MG63 (cell line): ENCODE measurements at regions not wholly inside any gene's neighbourhood (a gene's known extent, or its start where the extent isn't known, plus 50 kb on each side); places are given as distances from the start of the nearest gene placed in this dataset.

Experiments used
- DNase-seq: peaks from one replicate; pipeline ENCODE4 v3.0.0-alpha.2; 2020
- H3K27me3 ChIP-seq: fragments of 250-450 bp; sonication (Bioruptor Pico); 2 replicates; pipeline ENCODE4 v1.5.1; 2020; ENCODE audit warnings: mild to moderate bottlenecking, moderate library complexity
- H3K36me3 ChIP-seq: fragments of 250-450 bp; sonication (Bioruptor Pico); 2 replicates; pipeline ENCODE4 v1.5.1; 2020; ENCODE audit warnings: mild to moderate bottlenecking, moderate library complexity
- H3K4me3 ChIP-seq: fragments of 250-450 bp; sonication (Bioruptor Pico); 2 replicates; pipeline ENCODE4 v1.5.1; 2020; ENCODE audit warnings: mild to moderate bottlenecking, moderate library complexity
- H3K9me3 ChIP-seq: fragments of 250-450 bp; sonication (Bioruptor Pico); 2 replicates; pipeline ENCODE4 v1.5.1; 2020; ENCODE audit warnings: mild to moderate bottlenecking, moderate library complexity

- Histone ChIP-seq H3K9me3 (no peaks in the 10 kb centered on the region), H3K27me3 (no peaks in the 10 kb centered on the region), H3K36me3 (no peaks in the 10 kb centered on the region), H3K4me3 (no peak overlapping the region)
- DNase-seq = no peak
These were observed 478.6 kb upstream of the C9orf72 start for GRCh38 chr9:28051559-28052503.

GRCh38 chr9:28053096-28053777, 480.0 kb upstream of the C9orf72 start:
- no peaks in the 10 kb centered on the region for H3K36me3 ChIP-seq
- H3K4me3 ChIP-seq = no peak overlapping the region
- DNase-seq = no peak
- H3K27me3 ChIP-seq = no peaks in the 10 kb centered on the region
- no peaks in the 10 kb centered on the region for H3K9me3 ChIP-seq

GRCh38 chr9:28056006-28056405, 482.7 kb upstream of the C9orf72 start:
- Histone ChIP-seq H3K9me3 (no peaks in the 10 kb centered on the region), H3K4me3 (no peak overlapping the region), H3K36me3 (no peaks in the 10 kb centered on the region)

GRCh38 chr9:28056466-28056865, 483.2 kb upstream of the C9orf72 start:
- Histone ChIP-seq H3K9me3 (no peaks in the 10 kb centered on the region), H3K4me3 (no peak overlapping the region), H3K27me3 (no peaks in the 10 kb centered on the region), H3K36me3 (no peaks in the 10 kb centered on the region)
- DNase-seq = no peak

More at GRCh38 chr9:28056006-28056405, 482.7 kb upstream of the C9orf72 start:
- no peak for DNase-seq
- H3K27me3 ChIP-seq = no peaks in the 10 kb centered on the region

- H3K4me3 ChIP-seq = no peak overlapping the region
- DNase-seq = no peak
- no peaks in the 10 kb centered on the region for H3K36me3 ChIP-seq
- H3K27me3 ChIP-seq = no peaks in the 10 kb centered on the region
- H3K9me3 ChIP-seq = no peaks in the 10 kb centered on the region
These were observed 485.9 kb upstream of the C9orf72 start for GRCh38 chr9:28059192-28059591.

GRCh38 chr9:28064241-28064815, 491.0 kb upstream of the C9orf72 start:
- Histone ChIP-seq H3K36me3 (no peaks in the 10 kb centered on the region), H3K27me3 (no peaks in the 10 kb centered on the region), H3K4me3 (no peak overlapping the region), H3K9me3 (no peaks in the 10 kb centered on the region)
- no peak for DNase-seq

GRCh38 chr9:28073270-28073669, 500.0 kb upstream of the C9orf72 start:
- H3K9me3 ChIP-seq = no peaks in the 10 kb centered on the region
- no peak overlapping the region for H3K4me3 ChIP-seq
- DNase-seq = no peak
- no peaks in the 10 kb centered on the region for H3K27me3 ChIP-seq
- H3K36me3 ChIP-seq = no peaks in the 10 kb centered on the region

- H3K9me3 ChIP-seq = no peaks in the 10 kb centered on the region
- no peaks in the 10 kb centered on the region for H3K36me3 ChIP-seq
- DNase-seq = no peak
- H3K27me3 ChIP-seq = no peaks in the 10 kb centered on the region
- H3K4me3 ChIP-seq = no peak overlapping the region
These were observed 506.4 kb upstream of the C9orf72 start for GRCh38 chr9:28079677-28080076.

- Histone ChIP-seq H3K27me3 (no peaks in the 10 kb centered on the region), H3K4me3 (no peak overlapping the region), H3K36me3 (no peaks in the 10 kb centered on the region), H3K9me3 (no peaks in the 10 kb centered on the region)
- no peak for DNase-seq
These were observed 509.4 kb upstream of the C9orf72 start for GRCh38 chr9:28082671-28083070.

GRCh38 chr9:28086881-28087280, 513.6 kb upstream of the C9orf72 start:
- Histone ChIP-seq H3K9me3 (no peaks in the 10 kb centered on the region), H3K4me3 (no peak overlapping the region), H3K27me3 (no peaks in the 10 kb centered on the region), H3K36me3 (no peaks in the 10 kb centered on the region)
- DNase-seq = no peak

- no peak for DNase-seq
- no peaks in the 10 kb centered on the region for H3K36me3 ChIP-seq
- H3K27me3 ChIP-seq = no peaks in the 10 kb centered on the region
- no peaks in the 10 kb centered on the region for H3K9me3 ChIP-seq
- H3K4me3 ChIP-seq = no peak overlapping the region
These were observed 520.0 kb upstream of the C9orf72 start for GRCh38 chr9:28092981-28093936.

- no peaks in the 10 kb centered on the region for H3K36me3 ChIP-seq
- DNase-seq = no peak
- no peak overlapping the region for H3K4me3 ChIP-seq
- H3K9me3 ChIP-seq = no peaks in the 10 kb centered on the region
- H3K27me3 ChIP-seq = no peaks in the 10 kb centered on the region
These were observed 528.2 kb upstream of the C9orf72 start for GRCh38 chr9:28101509-28101908.

GRCh38 chr9:28105001-28105400, 531.7 kb upstream of the C9orf72 start:
- H3K9me3 ChIP-seq = no peaks in the 10 kb centered on the region
- no peak overlapping the region for H3K4me3 ChIP-seq
- H3K27me3 ChIP-seq = no peaks in the 10 kb centered on the region
- DNase-seq = no peak
- no peaks in the 10 kb centered on the region for H3K36me3 ChIP-seq

GRCh38 chr9:28120184-28120583, 546.9 kb upstream of the C9orf72 start:
- Histone ChIP-seq H3K27me3 (no peaks in the 10 kb centered on the region), H3K4me3 (no peak overlapping the region)
- DNase-seq = no peak

GRCh38 chr9:28120626-28121025, 547.3 kb upstream of the C9orf72 start:
- H3K27me3 ChIP-seq = no peaks in the 10 kb centered on the region
- no peaks in the 10 kb centered on the region for H3K36me3 ChIP-seq
- no peak overlapping the region for H3K4me3 ChIP-seq
- no peak for DNase-seq
- no peaks in the 10 kb centered on the region for H3K9me3 ChIP-seq

More at GRCh38 chr9:28120184-28120583, 546.9 kb upstream of the C9orf72 start:
- Histone ChIP-seq H3K9me3 (no peaks in the 10 kb centered on the region), H3K36me3 (no peaks in the 10 kb centered on the region)

GRCh38 chr9:28121366-28121765, 548.1 kb upstream of the C9orf72 start:
- no peak for DNase-seq
- Histone ChIP-seq H3K9me3 (no peaks in the 10 kb centered on the region), H3K27me3 (no peaks in the 10 kb centered on the region), H3K36me3 (no peaks in the 10 kb centered on the region), H3K4me3 (no peak overlapping the region)
